GM18909 (cell line): ENCODE measurements at regions not wholly inside any gene's neighbourhood (a gene's known extent, or its start where the extent isn't known, plus 50 kb on each side); places are given as distances from the start of the nearest gene placed in this dataset.

ENCODE experiments used
- ATAC-seq: cut with Tn5 transposase; IDR thresholded peaks from one replicate; pipeline ENCODE4 v1.9.1; 2021; ENCODE audit warnings: mild to moderate bottlenecking; ENCODE audit not compliant: unreplicated experiment, poor library complexity

DNA sequence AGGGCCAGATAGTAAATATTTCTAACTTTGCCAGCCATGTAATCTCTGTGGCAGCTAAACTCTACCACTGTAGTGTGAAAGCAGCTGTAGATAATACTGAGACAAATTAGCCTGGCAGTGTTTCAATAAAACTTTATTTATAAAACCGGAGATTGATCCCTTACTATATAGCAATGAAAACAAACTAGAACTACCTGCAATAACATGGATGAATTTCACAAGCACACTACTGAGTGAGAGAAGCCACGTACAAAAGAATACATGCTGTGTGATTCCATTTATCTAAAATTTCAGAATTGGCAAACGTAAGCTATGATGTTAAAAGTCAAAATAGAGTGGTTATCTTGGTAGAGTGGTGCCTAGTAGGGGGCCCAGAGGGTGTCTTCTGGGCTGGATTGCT lies 198.7 kb upstream of the SGK1 start:
- ATAC-seq: no peak

DNA sequence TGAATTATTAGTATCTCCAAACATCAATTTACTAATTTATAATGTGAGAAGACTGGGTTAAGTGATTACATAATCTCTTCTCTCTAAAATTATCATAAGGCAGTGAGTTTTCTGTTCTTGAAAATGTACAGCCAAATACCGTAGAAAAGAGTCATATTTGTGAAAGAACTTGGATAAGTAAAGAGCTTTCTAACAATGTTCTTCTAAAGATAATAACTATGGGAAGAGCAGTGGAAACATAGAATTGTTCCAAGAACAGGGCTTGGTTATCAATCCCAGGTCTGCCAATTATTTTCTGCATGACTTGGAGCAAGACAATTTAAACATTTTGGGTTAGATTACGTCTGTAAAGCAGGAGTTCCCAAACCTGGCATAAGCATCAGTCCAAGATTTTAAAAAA lies 198.1 kb upstream of the SGK1 start:
- no peak for ATAC-seq

DNA sequence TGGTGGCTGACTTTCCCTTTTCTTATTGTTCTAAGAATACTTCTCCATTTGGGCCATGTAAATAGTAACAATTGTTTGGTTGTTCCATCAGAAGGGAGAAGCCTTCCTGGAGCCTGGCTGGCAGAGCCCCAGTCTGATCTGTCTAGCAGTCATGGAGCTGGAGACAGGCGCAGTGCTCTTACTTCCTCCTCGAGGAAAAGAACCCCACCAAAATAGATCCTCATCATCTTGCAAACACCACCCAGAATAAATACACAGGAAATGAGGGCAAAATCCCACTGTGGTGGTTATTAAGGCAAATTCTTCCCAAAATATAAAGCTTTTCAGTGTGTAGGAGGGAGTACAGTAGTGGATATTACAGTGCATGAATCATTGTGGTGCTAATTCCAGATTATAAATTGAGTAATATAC lies 195.1 kb upstream of the SGK1 start:
- no peak for ATAC-seq

DNA sequence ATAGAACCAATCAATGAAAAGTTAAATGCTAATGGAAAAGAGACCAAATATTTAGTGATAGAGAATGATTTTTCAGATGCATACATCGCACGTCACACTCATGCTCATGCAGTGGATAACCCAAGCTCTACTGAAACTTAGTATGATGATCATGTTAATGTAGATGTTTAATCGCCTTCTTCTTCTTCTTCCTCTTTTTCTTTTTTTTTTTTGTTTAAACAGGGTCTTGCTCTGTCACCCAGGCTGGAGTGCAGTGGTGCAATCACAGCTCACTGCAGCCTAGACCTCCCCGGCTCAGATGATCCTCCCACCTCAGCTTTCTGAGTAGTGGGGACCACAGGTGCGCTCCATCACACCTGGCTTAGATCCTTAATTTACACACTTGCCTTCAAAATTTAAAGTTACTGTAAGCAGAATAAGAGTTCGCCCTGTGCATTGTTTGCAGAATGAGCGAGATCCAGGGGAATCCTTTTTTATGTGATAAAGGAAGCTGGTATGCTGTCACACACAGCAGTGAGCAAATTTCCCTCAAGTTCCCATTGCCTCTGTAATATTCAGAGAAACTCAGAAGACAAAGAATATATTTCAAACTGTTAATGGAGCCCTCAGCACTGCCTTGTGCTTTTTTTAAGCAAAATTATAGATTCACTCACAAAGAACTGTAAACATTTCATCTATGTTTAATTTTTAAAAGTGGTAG lies 194.2 kb upstream of the SGK1 start:
- no peak for ATAC-seq

DNA sequence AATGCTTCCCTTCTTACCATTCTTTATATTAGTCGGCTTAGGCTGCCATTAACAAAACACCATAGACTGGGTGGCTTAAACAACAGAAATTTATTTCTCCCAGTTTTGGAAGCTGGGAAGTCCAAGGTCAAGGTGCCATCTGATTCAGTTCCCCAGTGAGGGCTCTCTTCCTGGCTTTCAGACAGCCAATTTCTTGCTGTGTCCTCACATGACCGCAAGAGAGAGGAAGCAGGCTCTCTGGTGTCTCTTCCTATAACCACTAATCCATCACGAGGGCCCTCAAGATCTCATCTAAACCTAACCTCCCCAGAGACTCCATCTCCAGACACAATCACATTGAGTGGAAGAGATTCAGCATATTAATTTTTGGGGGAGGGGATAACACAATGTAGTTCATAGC lies 193.0 kb upstream of the SGK1 start:
- no peak for ATAC-seq

DNA sequence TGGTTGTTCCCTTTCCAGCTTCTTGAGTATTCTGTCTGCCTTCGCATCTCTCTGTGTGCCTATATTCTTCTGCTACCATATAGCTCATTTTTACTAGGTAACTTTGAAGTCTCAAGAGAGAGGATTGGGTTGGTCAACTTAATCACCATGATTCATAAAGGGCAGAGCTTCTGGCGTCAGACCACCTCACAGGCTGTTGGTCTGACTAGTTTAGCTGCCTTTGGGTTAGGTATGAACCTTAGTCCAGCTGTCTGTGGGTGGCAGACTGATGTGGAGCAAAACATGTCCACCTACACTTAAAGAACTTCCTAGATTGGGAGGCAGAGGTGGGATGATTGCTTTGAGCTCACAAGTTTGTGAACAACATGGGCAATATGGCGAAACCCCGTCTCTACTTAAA lies 192.2 kb upstream of the SGK1 start:
- ATAC-seq: no peak

DNA sequence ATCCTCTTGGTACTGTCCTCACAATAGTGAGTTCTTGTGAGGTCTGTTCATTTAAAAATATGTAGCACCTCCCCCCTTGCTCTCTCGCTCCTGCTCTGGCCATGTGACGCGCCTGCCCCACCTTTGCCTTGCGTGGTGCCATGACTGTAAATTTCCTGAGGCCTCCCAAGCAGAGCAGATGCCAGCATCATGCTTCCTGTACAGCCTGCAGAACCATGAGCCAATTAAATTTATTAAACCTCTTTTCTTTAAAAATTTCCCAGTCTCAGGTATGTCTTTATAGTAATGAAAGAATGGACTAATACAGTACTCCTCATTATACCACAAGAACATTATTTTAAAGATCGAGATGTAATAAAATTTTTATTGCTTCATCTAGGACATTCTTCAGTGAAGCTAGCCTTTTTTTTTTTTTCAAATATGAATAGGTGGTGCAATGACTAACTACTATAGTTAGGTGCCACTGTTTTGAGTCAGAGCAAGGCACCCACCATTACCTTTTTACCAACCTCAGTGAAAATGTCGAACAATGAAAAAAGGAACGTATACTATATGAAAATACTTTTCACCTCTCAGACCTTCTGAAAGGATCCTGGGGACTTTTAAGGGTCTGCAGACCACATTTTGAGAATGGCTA lies 191.1 kb upstream of the SGK1 start:
- no peak for ATAC-seq

DNA sequence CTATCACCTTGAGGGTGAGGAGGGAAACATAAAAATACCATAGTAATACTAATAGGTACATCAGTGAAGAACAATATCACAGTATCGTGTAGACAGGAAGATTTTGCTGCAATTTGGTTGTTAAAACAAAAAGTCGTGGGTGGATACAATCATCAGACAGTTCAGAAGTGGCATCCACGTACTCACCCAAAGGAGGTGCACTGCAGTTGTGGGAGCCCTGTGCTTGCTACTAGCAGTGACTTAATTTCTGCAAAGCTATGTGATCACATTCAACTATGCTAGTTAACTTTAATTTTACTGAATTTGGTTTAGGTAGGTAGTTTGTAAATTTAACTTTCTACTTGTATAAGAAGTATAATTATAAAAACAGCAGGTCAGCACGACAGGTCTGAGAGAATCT lies 188.2 kb upstream of the SGK1 start:
- no peak for ATAC-seq

DNA sequence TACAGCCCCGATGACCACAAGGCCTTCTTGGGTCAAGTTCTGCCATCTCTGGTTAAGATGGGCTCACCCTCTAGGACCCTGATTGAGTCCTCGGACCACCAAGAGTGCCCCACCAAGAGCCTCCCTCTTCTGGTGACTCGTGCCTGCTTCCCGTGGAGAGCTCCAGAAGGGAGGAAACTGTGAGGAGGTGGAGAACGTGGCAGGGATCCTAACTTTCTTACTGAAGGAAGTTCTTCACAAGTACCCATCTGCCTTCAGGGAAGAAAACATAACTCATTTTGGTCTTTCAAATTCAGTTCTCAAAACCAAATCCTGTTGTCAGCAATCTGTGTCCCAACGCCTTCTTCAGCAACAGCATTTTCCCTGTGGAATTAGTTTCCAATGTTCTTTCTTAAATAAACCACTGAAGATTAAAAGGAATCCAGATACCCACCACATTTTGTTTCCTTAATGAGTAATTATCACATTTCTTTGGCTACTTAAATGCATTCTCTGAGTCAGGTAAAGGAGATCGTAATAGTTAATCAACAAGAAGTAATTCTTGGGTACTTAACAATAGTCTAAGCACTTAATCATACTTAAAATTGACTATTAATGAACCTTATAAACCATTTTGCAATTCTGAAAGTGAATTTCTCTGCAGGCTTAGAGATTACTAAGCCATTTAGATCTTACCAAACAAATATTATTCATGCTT lies 185.8 kb upstream of the SGK1 start:
- no peak for ATAC-seq

DNA sequence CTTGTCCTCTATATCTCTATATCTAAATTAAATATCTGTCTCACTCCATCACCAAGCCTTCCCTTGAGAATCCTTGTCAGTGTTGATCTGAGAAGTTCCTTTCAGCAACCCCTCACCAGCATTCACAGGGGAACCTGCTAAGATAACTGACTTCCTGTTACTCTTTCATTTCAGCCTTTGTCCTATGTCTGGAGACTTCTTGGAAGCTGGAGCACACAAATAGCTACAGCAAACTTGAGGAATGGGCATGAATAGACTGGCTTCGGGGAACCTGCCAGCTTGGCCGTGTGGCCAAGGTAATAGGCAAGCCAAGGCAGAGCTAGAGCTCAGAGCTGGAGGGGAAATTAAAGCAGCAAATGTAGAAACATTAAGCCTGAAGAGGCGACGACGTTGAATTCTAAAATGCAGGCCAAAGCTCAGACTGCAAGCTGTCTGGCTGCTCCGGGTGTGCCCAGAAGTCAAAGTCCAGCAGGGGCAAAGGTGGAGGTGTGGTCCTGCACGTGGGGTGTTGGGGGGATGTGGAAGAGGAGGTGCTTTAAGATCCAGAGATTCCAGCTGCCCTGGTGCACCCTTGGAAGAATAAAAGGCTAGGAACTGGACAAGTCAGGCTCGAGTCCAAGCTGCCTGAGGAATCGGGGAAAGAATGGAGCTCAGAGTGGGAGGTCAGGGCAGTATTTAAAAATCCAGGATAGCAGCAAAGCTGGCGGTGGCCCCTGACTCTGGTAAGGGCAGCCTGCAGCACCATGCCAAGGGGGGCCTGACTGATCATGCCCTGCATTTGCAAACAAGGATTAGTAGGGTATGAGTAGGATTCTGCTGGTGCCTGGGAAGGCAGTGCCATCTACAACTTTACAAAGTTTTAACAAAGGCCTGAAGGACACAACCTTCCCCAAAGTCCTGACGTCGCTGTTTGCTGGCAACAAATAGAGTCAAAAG lies 185.0 kb upstream of the SGK1 start:
- no peak for ATAC-seq

DNA sequence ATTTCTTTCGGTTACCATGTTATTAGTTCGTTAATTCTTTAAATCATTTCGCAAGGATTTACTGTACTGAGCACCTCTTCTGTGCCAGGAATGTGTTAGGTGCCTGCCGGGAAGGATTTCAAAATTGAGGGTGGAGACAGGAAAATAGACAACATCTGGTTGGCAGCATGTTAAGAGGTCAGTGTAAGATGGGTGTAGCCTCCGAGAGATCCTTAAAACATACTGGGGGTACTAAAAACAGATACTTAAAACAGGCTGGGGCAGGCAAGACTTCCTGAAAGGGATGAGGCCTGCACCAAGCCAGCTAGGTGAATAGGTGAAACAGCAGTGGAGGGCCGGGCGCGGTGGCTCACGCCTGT lies 178.0 kb upstream of the SGK1 start:
- no peak for ATAC-seq

DNA sequence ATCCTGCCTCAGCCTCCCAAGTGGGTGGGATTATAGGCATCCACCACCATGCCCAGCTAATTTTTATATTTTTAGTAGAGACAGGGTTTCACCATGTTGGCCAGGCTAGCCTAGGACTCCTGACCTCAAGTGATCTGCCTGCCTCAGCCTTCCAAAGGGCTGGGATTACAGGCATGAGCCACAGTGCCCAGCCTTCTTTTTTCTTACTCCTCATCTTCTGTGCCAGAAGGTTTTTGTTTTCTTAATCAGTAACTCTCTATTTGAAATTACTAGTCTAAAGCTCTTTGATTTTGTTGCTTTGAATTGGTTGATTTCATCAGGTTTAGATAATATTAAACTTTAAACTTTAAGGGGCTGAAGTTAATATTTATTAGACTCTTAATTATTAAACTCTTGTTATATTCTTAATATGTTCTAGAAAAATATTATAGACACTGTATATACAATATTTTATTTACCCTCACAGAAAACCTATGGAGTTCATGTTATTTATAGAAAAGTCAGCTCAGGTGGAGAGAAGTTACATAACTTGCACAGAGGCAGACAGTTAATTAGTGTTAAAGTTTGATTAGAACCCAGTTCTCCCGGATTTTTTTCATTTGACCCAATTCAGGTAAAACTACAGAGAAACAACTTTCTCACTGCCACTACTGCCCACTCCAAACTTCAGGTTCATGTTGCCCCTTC lies 177.4 kb upstream of the SGK1 start:
- ATAC-seq: no peak

DNA sequence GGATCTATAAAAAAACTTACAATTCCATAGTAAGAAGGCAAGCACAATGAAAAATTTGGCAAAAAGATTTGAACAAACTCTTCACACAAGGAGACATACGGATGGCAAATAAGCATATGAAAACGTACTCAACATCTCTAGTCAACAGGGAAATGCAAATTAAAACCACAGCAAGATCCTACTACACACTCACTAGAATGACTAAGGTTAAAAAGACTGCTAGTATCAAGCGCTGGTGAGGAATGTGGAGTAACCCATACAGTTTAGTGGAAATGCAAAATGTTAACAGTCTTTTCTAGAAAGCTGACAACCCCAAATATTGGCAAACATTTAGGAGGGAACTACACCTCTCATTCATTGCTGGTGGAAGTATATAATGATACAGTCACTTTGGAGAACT lies 175.9 kb upstream of the SGK1 start:
- no peak for ATAC-seq

DNA sequence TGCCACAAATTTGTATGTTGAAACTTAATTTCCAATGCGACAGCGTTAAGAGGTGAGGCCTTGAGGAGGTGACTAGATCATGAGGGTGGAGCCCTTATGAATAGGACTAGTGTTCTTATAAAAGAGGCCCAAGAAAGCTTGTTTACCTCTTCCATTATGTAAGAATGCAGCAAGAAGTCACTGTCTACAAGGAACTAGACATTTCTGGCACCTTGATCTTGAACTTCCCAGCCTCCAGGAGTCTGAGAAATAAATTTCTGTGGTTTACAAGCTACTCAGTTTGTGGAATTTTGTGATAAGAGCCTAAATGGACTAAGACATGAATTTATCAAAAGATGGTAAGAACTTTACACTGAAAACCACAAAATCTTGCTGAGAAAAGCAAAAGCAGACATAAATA lies 173.6 kb upstream of the SGK1 start:
- ATAC-seq: no peak

DNA sequence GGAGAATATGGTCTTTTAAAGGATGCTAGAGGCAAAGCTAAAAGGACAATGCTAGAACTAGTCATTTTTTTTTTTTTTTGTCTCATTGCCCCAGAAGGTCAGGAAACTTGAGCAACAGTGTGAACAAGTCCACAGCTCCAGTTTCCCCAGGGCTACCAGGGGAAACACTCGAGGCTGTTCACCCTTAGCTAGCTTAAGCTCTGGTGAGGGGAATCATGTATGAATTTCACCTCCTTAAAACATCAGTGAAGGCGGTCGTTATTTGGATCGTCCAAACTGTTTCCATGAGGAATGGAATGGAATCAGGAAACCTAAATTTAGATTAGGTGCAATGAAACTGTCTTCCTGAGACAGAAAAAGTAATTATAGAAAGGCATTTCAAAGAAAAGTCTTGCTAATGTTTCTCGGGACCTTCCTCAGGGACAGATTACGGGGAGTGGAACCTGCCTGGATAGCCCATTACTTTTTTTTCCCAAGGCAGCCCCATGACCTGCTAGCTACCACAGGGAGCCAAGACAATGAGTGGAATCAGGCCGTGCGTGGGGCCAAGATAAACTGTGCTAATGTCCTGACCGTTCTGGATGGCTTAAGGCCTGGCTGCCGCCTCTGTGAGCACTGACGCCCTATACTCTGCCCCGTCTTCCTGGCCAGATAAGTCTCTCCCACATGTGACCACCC lies 164.8 kb upstream of the SGK1 start:
- no peak for ATAC-seq

DNA sequence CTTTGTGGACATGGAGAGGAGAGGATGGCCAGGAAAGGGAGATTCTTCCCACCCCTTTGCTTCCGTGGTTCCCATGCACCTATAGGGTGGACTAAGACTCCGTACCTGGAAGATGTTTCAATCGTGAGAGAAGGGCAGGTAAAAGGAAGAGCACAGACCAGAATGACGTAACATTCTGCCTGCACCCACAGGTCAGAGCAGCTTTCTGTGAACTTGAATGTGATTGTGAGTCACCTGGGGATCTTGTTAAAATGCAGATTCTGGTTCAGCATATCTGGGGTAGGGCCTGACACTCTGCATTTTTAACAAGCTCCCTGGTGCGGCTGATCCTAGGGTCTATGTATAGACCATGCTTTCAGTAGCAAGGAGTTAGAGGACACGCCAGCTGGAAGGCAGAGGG lies 164.1 kb upstream of the SGK1 start:
- ATAC-seq: no peak

DNA sequence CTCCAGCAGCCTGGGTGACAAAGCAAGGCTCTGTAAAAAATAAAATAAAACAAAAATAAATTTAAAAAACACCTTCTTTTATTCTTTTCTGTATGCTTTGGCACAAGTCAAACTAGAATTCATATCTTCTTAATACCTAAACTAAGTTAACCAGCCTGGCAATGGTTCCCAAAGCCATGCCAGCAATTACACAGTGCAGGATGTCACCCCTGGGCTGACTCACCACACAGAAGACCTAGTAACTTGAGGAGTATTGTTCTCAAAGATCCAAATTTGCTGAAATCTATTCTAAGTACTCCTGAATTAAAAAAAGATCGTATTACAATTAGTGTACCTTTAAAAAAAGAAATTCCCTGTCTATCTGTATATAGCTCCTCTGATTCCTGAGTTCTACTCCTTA lies 162.7 kb upstream of the SGK1 start:
- ATAC-seq: no peak

DNA sequence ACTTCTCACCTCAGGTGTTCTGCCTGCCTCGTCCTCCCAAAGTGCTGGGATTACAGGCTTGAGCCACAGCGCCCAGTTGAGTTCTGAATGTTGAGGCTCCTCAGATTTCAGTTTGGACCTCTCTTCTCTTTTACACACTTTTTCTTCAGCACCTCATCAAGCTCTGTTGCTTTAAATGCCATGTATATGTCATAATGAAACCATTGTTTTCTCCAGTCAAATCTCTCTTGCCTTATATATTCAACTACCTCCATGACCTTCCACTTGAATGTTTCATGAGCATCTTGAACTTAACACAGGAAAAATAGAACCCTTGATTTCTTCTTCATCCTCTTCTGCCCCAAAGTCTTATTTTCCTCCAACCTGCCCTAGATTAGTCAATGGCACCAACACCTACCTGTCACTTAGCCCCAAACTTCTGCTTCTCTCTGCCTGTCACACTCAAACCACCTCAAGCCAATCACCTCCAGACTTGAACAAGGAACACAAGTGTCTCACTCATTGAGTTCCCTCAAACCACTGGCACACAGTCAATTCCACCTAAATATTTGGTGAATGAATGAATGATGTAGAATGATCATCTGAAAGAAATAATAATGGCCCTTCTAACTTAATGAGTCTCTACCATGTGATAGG lies 161.0 kb upstream of the SGK1 start:
- ATAC-seq: no peak

DNA sequence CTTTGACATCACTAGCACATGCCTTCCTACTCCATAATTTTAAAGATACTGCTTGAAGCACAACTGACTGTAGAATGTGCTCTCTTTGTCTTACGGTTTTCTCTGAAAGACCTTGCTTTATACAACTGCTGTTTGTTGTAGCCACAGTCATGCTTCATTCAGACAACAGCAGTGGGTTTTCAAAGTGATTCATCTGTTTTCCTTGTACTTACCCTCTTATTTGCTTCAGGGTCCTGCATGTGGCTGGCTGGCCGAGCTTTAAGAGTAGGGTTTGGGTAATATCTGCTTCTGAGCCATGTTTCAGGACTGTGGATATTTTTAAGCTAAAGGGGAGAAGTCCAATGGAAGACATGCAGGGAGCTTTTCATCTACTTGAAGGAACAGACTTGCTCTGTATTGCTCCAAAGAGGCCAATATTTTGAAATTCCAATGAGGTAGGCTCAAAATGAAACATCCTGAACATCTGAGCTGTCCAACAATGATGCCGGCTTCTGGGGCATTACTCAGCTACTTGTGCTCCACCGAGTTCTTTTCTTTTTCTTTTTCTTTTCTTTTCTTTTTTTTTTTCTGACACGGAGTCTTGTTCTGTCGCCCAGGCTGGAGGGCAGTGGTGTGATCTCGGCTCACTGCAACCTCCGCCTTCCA lies 160.2 kb upstream of the SGK1 start:
- ATAC-seq: no peak
